IPS DF 19.7 (cell line): ENCODE measurements at regions not wholly inside any gene's neighbourhood (a gene's known extent, or its start where the extent isn't known, plus 50 kb on each side); places are given as distances from the start of the nearest gene placed in this dataset.
"Not testable (repeated sequence)": the region's sequence is repeated elsewhere in the genome, so short reads cannot be mapped to it uniquely, and the experiment has no call there.

ENCODE experiments used
- DNase-seq: peaks from one replicate; pipeline ENCODE4 v3.0.0-alpha.2; 2013; ENCODE audit warnings: low read depth, low spot score

- no peak for DNase-seq
Observed at GRCh38 chr1:41983451-41983850, 64.7 kb upstream of the HIVEP3 start.

- DNase-seq: no peak
Observed at GRCh38 chr1:41981796-41982195, 63.1 kb upstream of the HIVEP3 start.

GRCh38 chr1:41980827-41981653 lies 62.3 kb upstream of the HIVEP3 start:
- no peak for DNase-seq

GRCh38 chr1:41978986-41979385 lies 60.3 kb upstream of the HIVEP3 start:
- DNase-seq: no peak

DNA sequence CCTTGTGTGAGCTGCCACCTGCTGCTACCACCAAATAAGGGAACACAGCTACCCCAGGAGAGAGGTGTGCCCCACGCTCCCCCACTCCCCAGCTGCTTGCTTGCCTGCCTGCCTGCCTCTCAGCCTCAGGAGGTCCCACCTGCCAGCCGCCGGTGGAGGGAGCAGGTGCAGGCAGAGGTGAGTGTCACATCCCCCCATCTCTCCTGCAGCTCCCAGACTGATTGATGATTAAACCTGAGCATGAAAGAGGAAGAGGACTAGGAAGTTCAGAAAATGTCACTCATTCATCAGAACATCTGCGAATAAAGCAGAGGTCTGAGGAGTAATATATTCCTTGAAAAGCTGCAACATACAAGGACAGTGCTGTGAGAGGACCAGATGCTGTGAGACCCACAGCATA lies 58.6 kb upstream of the HIVEP3 start:
- no peak for DNase-seq

GRCh38 chr1:41976671-41977070 lies 57.9 kb upstream of the HIVEP3 start:
- no peak for DNase-seq

- DNase-seq: no peak
Observed at GRCh38 chr1:41975850-41976569, 57.3 kb upstream of the HIVEP3 start.

- DNase-seq: no peak
Observed at GRCh38 chr1:41975121-41975520, 56.4 kb upstream of the HIVEP3 start.

DNA sequence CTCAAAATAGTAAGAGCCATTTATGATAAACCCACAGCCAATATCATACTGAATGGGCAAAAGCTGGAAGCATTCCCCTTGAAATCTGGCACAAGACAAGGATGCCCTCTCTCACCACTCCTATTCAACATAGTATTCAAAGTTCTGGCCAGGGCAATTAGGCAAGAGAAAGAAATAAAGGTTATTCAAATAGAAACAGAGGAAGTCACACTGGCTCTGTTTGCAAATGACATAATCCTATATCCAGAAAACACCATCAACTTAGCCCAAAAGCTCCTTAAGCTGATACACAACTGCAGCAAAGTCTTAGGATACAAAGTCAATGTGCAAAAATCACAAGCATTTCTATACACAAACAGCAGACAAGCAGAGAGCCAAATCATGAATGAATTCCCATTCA lies 49.8 kb upstream of the HIVEP3 start:
- DNase-seq: not testable (repeated sequence)
